CD4-positive, alpha-beta T cell treated with Interferon alpha-2 for 1 hour (primary cell): ENCODE measurements at regions not wholly inside any gene's neighbourhood (a gene's known extent, or its start where the extent isn't known, plus 50 kb on each side); places are given as distances from the start of the nearest gene placed in this dataset.
"Not testable (repeated sequence)": the region's sequence is repeated elsewhere in the genome, so short reads cannot be mapped to it uniquely, and the experiment has no call there.

Experiments used
- DNase-seq, 2 donors: peaks; one replicate each; pipeline ENCODE4 v3.0.0-alpha.2; 2020 to 2022

DNA sequence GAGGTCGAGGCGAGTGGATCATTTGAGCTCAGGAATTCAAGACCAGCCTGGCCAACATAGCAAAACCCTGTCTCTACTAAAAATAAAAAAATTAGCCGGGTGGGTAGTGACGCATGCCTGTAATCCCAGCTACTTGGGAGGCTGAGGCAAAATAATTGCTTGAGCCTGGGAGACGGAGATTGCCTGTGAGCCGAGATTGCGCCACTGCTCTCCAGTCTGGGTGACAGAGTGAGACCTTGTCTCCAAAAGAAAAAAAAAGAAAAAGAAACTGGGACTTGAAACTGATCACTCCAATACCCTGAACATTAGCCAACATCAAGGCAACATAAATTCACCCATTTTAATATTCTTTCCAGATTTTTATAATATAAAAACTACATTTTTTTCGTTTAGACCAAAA is 874.6 kb upstream of the MBL2 start:
- DNase-seq = not testable (repeated sequence)

DNA sequence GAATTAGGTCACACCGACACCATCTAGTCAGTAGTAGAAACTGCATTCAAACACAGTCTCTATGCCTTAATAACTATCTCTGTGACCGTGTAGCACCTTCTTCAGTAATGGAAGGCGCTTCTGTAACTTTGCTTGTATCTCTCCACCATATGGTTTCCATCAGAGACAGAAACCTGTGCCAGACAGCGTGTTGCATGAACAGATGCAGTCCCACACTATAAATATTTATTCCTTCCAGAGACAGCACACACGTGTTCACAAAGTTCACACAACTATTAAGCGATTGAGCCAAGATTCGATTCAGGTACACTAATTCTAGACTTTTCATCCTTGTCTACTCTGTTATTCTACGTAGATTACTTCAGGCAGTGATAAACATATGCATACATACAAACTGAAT is 873.9 kb upstream of the MBL2 start:
- no peak for DNase-seq

DNA sequence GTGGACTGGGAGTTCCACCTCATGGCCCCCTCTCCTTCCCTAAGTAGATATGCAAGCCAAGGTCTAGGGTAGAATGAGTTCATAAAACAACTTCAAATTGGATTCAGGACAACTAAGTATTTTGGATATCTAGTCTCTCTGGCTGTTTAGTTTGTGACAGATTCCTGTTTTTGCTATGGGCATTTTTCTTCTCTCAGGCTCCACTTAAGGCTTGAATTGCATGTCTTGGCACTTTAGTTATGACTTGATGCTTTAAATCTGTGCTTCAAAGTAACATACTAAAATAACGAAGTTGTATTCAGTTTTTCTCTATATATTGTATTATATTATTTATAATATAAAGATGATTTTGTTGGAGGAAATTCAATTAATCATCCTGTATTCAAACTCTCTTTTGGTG is 873.4 kb upstream of the MBL2 start:
- DNase-seq = no peak

DNA sequence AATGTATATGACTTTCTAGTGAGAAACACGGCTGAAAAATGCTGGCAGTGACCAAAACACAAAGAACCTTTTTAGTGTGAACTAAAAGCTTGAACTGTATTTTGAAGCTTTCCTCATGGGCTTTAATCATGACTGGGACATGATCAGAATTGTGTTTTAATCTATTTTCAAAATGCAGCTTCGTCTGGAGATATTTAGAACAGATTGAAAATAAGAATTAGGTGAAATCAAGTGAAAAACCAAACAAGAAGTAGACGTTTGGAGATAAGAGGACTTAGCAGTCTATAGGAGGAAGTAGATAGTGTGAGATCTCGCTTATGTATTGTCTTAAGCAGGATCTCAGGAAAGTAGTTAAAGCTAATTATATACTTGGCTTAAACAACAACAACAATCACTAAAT is 865.4 kb upstream of the MBL2 start:
- DNase-seq = no peak

DNA sequence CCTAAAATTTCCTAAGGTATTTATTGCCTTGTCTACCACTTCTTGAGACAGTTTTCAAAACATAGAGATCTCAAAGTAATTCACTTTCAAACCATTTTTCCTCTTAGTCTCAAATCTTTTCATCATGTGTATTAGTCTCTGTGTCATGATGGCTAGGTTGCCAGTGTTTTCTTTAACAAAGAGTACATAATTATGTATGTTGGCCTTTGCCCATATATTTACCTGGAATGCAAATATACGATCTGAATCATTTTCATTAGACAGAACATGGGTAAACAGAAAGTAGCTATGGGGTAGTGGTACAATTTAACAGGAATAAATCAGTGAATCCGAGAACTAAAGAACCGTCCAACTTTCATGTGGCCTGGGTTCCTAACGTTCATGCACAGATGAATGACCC is 852.1 kb upstream of the MBL2 start:
- DNase-seq = no peak

DNA sequence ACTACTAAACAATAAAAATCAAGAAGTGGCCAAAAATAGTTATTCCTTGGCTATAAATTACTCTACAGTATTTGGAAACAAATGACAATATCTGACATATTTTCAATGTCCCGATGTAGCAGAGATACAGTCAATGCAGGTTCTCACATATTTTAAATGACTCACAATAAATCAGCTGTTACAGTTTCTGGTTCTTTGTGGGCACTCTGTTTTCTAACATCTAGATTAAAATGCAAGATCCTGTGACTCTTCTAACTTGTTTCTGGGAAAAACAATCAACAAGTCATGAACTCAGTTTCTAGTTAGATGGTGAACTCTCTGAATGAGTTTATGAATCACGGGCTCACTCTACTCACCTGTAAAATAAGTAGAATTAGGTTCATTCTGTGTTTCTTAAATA is 849.6 kb upstream of the MBL2 start:
- DNase-seq = no peak

DNA sequence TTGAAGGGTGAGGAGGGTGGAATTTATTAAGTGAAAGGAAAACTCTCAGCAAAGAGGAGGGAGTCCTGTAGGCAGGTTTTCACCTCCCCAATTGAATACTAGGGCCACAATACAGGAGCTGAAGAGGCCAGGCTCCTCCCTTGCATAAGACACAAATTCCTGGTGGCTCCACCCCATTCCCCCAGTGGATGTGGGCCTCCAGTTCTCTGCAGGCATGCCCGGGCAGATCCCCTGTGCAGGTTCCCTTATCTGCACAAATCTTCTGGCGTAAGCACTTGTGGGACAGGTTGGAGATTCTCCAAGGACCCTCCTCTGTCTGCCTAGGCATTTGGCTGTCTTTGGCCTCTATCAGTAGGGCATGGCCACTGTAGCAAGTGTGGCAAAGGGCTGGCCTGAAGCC is 847.1 kb upstream of the MBL2 start:
- no peak for DNase-seq

DNA sequence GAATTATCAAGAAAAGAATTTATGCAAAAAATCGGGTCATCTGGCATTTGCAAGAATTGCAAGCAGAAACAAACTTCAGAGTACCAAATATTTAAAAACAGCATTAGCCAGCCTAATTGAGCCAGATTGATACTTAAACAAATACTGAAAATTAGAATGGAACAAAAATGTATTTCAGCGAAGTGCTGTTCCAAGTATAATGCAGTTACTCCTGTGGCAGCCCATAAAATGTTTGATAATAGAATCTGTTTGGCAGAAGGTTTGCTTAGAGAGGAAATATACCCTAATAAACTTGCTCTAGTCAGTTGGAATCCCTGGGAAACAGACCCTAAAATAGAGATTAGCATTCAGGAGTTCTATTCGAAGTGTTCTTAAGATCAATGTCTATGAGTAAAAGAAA is 835.1 kb upstream of the MBL2 start:
- DNase-seq = no peak

DNA sequence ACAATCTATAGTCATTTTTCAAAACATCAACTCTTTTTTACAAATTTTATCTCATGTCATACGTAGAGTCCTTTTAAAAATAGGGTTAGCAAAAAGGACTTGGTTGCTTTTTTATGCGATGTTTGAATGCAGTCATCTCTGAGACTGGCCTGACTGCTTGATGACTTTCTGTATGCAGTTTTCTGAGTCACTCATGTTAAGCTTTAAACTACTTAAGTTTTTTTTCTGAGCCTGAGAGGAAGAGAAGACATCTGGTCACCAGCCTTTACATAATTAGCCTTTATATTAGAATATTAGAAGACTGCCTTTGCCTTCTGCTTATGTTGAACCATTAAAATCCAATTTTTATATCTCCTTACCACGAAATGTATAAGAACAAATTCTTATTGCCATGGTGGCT is 834.4 kb upstream of the MBL2 start:
- no peak for DNase-seq

DNA sequence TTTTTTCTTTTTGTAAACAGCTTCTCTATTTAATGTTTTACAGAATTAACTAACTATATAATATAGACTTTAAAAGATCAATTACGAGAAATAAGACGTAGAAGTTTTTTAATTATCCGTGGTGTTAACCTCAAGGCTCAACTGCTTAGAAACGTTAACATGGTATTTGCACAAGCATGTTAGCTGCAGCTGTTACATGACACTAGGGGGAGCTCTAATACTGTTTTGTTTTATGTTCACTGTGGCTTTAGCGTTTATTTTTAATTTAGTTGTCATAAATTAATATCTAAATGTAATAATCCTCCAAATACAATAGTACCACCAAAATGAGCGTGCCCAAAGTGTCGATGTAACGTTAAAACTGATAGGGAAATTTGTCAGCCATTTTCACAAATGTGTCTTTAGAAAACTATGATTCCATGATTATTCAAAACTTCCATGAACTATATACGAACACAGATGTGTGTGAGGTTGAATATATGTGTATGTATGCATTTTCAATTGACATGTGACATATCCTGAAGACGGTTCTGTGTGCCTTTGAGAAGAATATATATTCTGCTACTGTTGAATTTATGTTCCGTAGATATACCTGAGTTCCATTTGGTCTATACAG is 828.8 kb upstream of the MBL2 start:
- peak in 1 of 2 donors; percentile 3 for DNase-seq

DNA sequence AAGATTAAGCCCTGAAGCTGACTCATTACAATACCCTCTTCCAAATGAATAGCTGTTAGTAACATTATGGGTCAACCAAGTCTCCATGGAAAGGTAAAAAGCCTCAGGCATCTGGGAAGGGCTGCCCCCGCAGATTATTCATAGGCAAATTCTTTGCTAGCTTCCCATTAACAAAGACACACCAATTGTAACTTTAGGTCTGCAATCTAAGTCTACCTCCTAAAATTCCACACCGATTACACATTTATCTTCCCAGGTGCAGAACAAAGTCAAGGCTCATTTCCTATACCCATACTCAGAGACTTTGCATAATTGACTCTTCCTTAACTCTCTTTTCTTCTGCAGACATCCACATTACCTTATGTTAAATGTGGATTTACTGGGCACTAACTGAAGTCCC is 826.3 kb upstream of the MBL2 start:
- DNase-seq = no peak

DNA sequence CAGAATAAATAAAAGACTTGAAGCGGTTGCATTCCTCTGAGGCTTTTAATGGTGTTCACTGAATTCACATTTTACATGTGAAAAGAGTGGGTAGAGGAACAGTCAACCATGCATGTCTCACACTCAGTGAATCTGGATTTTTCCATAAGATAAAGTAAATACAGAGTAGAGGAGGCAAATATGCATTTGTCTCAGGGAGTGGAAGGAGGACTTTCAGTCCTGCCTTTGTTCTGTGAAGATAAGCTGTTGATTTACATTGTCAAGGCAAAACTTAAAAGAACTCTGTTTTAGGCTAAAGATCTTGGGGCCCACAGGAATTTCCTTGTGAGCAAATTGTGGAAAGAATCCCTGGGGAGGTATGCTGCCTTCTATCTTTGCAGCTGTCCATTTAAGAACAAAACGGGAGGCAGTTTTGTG is 825.3 kb upstream of the MBL2 start:
- no peak for DNase-seq

DNA sequence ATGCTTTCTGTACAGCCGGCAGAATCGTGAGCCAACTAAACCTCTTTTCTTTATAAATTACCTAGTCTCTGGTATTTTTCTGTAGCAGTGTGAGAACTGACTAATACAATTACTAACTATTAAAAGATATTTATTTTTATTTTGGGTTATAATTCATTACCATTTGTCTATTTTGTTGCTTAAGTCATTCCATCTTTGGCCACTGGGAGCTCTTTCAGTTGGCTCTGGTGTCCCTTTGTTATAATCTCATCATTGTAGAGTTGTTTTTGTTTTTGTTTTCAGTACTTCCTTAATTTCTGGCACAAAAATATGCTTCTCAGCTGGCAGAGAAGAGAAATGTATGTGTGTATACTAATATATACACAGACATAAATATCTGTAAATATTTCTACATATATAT is 807.9 kb upstream of the MBL2 start:
- no peak for DNase-seq

DNA sequence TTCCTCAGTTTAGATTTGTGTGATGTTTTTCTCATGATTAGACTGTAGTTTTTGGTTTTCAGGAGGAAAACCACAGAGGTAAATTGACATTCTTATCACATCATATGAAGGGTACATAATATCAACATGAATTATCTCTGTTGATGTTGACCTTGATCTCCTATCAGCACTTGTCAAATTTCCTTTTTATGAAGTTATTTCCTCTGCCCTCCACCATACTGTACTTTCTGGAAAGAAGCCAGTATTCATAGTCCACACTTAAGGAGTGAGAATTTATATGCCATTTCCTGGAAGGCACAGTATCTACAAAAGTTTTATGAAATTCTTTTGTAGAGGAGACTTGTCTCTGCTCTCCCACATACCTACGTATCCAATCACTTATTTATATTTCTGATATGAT is 807.2 kb upstream of the MBL2 start:
- DNase-seq = no peak

DNA sequence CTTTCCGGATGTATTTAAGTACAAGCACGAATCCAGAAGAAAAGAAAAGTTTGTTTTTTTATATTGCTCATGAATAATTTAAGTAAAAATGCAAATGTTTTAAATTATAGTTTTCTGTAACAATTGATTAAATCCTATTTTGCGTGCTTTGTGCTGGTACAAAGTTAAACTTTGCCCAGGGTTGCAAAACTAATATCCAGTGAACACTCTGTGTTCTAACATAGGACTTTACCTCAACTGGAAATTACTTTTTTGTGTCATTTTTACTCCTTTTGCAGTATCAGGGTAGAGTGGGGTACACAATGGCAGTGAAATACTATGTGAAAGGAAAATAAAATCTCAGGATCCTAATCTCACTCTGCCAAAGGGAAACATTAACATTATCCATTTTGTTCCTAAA is 801.4 kb upstream of the MBL2 start:
- DNase-seq = no peak

DNA sequence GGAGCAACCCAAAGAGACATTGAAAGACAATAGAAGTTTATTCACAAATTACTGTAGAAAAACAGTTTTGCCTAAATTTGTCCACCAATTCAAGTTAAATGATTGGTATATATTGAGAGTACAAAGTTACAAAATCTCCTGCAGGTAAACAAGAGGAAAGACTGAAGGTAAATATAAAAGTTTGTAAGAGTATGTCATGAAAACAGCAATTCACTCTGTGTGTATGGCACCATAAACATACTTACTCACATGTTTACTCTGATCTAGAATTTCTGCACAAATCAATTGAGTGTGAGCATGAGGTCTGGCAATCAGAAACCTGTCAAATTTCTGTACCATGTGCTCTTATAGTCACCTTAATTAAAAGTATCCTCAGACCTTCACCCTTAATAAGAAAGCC is 800.9 kb upstream of the MBL2 start:
- no peak for DNase-seq

DNA sequence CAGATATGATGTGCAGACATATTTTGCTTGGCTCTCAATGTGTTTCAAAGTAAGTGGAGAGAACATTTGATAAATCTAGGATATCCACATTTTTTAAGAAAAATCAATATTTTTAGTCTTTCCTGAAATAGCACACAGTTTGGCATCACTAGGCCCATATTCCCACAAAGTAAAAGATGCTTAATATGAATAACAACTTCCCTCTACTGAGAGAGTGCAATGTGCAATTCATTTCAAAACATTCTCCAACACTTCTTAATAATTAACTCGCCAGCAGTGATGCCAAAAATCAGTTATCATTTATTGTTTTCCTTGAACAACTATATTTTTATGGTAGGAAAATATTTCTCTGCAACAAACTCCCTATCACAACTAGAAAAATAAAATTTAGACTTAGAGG is 800.2 kb upstream of the MBL2 start:
- no peak for DNase-seq

DNA sequence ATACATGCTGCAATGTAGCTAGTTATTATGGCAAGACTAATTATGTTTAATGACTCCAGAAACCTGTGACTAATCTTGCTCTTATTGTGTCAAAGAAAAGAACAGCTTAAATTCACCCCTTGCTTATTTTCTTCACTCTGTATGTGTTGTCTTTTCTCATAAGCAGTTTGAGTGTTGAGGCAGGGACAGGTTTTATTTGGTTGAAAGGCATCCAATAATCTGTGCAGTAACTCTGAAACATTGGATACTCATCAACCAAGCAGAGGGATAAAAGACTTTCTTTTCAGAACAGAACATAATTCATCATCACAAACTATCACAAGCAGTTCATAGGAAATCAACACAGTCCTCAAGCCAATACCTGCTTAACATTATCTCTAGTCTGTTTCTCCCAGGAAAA is 797.6 kb upstream of the MBL2 start:
- DNase-seq = no peak

DNA sequence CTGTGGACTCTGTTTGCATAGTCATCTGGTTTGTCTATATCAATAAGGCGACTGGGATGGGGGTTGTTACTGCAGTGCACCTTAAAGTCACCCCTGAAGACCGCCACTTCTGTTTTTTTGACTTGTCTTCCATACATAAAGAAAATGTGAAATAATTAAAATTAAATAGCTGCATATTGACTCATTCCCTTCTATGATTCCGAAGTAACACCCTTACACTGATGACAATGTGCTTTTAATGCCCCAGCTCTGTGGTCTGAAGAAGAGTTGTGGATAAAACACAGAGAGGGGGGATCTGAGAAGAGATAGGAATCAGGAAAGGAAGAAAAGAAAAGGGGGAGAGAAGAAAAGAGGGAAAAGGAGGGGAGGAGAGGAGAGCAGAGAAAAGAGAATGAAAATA is 796.9 kb upstream of the MBL2 start:
- no peak for DNase-seq

DNA sequence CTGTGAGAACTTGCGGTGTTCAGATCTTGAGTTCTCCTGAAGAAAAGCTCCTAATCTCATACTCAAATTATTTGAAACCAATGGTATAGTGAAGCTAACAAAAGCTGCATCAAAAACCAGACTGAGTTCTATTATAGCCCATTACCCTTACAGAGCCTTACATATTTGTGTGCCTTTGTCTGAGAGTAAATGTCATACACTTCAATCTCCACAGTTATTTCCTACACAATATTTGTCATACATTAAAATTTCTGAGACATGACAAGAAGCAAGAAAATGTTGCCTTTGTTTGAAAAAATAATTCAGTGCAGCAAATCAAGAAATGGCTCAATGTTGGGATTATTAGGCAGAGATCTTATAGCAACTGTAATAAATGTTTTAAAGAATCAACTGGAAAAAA is 776.1 kb upstream of the MBL2 start:
- DNase-seq = no peak

DNA sequence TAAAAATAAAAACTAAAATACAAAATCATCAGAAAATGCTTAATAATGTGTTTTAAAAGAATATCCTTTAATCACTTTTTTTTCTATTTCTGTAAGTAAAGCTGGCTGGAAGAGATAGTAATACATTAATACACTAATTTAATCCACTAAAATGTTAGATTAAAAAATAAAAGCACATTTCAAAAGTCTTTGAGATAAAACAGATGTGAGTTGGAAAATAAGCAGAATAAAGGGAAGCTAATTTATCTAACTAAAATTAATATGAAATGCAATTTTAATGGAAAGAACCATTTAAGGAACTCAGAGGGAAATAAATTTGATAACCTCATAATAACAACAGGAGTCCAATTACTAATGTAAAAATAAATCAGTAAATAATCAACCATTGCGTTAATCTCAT is 774.8 kb upstream of the MBL2 start:
- DNase-seq = no peak

DNA sequence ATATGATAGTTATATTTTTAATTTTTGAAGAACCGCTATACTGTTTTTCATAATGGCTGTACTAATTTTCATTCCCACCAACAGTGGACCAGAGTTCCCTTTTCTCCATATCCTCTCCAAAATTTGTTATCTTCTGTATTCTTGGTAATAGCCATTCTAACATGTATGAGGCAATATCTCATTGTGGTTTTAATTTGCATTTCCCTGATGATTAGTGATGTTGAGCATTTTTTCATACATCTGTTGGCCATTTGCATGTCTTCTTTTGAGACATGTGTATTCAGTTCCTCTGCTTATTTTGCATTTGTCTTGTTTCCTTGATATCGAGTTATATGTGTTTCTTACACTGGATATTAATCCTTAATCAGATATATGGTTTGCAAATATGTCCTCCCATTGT is 770.8 kb upstream of the MBL2 start:
- no peak for DNase-seq

DNA sequence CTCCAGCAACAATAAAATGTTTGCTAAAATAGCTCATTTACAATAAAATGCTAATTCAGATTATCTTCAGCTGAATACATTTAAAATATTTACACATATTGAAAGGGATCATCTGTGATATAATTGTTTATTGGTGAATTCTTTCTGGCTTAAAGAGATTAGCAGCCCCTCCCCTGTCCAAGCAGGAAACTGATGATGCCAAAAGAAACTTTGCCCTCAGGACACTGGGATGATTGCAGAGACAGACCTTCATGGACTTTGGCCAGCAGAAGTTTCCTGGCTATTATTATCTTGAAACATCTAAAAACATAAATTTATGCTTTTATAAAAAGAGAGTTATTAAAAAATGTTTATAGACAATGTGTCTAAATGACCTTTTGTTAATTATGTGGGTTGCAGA is 764.9 kb upstream of the MBL2 start:
- DNase-seq = no peak

DNA sequence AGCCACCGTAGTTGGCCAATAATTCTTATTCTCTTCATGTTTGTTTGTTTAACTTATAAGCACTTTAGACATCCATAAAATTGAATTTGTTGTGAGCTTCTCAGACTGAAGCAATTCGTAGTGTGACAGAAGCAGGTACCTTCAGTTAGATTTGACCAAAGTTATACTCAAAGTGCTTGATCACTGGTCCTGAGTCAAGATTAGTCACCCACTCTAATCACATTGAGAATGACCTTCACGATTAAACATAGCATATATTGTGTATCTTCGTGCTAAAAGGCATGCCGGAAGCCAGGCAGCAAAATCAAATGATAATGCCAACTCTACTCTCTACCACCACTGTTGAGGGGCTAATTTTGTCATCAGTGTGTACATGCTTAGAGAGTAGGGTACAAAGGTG is 763.7 kb upstream of the MBL2 start:
- DNase-seq = no peak

DNA sequence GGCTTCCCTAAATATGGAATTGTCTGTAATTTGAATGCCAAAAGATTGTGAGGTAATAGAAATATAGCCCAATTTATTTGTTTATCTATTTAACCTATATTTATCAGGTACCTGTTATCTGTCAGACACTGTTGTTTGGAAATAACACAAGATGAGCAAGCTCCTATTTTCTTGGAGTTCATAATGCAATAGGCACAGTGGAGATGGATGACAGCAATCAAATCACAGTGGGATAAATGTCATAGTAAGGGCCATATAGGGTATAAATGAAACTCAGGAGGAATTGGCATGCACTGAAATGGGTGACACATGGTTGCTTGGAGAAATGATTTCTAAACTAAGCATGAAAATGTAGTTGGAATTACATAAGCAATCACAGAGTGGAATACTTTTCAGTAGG is 761.8 kb upstream of the MBL2 start:
- no peak for DNase-seq

DNA sequence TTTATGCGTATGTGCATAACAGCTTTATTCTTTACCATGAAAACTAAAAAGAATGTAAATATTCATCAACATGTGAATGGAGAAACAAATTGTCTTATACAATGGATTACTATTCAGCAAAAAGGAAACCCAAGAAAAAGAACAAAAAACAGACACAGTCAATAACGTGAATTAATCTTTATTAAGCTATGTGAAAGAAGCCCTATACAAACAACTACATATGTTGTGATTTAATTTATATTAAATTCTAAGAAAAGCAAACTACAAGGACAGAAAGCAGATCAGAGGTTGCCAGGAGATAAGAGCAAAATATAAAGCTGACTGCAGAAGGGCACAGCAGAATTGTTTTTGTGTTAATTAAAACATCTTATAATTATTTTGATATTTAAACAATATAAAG is 756.4 kb upstream of the MBL2 start:
- no peak for DNase-seq
